CD4-positive, alpha-beta T cell treated with Interleukin-6 for 4 hours (primary cell): ENCODE measurements at regions not wholly inside any gene's neighbourhood (a gene's known extent, or its start where the extent isn't known, plus 50 kb on each side); places are given as distances from the start of the nearest gene placed in this dataset.
"Not testable (repeated sequence)": the region's sequence is repeated elsewhere in the genome, so short reads cannot be mapped to it uniquely, and the experiment has no call there.

Experiments
- DNase-seq: peaks from one replicate; pipeline ENCODE4 v3.0.0-alpha.2; 2020; ENCODE audit warnings: mixed read lengths

DNA sequence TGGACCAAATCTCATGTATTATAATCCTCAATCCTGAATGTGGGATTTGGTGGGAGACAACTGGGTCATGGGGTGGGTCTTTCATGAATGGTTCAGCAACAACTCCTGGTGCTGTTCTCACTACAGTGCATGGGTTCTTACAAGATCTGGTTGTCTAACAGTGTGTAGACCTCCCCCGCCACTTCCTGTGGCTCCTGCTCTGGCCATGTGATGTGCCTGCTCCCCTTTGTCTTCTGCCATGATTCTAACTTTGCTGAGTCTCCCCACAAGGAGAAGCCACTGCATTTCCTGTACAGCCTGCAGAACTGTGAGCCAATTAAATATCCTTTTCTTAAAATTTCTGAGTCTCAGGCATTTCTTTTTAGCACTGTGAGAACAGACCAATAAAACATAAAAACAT lies 557.5 kb downstream of the GOLGA6L6 start:
- no peak for DNase-seq

DNA sequence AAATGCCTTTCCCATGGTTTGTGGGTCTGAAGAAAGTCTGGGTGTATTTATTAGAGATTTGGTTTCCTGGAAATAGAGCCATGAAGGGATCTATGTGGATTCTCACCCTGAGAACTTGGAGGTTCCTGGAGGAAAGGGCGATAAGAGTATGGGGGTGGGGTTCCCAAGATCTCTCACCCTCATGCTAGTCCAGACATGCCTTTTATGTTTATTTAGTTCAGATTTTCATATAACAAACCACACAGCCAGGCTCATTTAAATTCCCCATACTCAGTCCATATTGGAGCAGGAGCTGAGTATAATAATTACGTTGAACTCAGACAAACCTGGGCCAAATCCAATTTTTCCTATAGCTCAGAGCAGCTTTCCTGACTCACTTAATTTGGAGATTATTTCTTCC lies 566.6 kb downstream of the GOLGA6L6 start:
- no peak for DNase-seq

DNA sequence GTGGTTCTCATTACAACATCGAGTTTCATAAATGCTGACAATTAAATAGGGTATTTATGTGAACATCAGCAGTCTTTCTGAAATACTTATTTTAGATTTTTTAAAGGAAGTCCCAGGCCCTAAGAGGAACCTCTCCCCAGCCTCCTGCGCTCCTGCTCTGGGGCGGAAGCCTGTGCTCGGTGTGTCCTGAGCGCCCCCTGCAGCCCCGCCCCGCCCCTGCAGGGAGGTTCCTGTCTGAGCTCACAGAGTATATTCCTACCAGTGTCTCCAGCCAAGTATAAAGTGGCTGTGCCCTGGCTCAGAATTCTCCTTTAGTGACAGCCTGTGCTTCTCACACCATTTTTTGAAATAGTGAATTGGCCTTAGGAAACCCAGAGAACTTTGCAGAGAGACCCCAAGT lies 567.9 kb downstream of the GOLGA6L6 start:
- no peak for DNase-seq

DNA sequence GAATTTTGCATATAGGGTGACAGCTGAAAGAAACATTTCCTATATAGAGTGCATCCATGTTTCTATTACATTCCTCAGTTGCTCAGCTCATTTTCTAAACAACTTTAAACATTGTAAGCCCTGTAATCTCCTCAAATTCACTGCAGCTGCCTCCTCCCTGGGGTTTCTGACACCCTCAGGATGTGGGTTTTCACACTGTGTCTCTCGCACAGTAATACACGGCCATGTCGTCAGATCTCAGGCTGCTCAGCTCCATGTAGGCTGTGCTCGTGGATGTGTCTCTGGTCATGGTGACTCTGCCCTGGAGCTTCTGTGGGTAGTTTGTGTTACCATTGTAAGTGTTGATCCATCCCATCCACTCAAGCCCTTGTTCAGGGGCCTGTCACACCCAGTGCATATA lies 569.0 kb downstream of the GOLGA6L6 start:
- DNase-seq, result not testable (repeated sequence)

DNA sequence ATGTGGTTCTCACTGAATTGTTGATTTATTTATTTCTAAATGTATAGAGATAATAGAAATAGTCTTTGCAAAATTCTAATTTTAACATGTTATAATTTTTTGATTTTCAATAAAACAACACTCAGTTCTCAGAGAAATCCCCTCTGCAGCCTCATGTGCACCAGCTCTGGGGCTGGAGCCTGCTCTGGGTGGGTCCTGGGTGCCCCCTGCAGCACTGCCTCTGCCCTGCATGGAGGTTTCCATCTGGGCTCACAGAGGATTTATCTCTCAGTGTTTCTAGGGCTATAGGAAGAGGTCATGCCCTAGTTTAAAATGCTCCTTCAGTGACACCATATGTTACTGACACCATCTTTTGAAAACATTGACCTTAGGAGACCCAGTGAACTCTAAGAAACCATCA lies 576.0 kb downstream of the GOLGA6L6 start:
- DNase-seq, result not testable (repeated sequence)

DNA sequence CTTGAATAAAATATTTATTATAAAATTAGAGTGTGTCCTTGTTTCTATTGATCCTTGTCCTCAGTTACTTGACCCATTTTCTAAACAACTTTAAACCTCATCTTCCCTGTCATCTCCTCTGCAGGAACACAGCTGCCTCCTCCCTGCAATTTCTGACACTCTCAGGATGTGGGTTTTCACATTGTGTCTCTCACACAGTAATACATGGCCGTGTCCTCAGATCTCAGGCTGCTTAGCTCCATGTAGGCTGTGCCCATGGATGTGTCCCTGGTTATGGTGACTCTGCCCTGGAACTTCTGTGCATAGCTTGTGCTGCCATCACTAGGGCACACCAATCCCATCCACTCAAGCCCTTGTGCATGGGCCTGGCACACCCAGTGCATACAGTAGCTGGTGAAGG lies 577.1 kb downstream of the GOLGA6L6 start:
- not testable (repeated sequence) for DNase-seq

DNA sequence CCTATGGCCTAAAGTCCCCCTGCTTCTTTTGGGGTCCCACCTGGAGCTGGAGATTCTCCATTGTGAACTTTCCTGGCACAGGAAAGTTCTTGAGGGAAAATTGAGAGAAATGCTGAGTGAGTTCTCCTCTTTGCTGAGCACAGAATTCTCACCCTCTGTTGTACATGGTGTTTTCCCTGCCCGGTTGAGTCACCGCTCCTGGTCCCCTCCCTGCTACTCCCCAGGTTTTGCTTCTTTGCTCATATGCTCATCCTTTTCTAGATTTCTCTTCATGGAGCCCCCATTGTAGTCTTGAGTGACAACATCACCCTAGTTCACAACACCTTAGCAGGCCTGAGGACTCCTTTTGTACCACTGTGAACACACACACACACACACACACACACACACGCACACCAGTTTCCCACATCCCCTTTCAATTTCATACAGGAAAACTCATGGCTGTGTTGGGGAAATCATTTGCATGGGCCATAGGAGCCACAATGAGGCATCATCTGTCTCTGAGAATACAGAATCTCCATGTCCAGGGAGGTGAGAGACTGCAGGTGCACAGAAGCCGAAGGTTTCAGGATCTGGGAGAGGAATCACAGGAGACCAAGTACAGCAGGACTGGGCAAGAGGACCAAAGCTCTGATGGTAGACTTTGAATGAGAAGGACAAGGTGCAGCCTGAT lies 585.3 kb downstream of the GOLGA6L6 start:
- DNase-seq, result no peak

DNA sequence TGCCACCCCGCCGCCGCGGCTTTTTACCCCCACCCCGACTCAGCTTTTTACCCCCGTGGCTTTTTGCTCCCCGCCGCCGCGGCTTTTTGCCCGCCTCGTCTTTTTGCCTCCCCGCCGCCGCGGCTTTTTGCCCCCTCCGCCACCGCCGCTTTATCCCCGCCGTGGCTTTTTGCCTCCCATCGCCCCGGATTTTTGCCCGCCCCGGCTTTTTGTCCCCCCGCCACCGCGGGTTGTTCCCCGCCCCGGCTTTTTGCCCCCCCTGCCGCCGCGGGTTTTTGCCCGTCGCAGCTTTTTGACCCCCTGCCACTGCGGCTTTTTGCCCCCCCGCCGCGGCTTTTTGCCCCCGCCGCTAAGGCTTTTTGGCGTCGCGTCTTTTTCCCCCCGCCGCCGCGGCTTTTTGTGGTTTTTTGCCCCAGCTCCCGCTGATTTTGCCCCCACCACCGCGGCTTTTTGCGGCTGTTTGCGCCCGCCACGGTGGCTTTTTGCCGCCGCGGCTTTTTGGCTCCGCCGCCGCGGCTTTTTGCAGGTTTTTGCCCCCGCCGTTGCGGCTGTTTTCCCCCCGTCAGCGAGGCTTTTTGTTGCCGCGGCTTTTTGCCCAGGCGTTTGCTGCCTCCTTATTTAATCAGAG lies 597.2 kb downstream of the GOLGA6L6 start:
- DNase-seq, result no peak

DNA sequence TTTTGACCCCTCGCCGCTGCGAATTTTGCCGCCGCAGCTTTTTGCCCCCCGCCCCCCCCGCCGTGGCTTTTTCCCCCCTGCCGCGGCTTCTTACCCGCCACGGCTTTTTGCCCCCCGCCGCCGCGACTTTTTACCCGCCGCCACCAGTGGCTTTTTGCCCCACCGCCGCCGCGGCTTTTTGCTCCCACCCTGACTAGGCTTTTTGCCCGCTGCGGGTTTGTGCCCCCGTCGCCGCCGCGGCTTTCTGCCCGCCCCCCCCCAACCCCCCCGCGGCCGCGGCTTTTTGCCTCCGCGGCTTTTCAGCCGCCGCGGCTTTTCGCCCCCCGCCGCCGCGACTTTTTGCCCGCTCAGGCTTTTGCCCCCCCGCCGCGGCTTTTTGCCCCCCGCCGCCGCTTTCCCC lies 598.1 kb downstream of the GOLGA6L6 start:
- no peak for DNase-seq

DNA sequence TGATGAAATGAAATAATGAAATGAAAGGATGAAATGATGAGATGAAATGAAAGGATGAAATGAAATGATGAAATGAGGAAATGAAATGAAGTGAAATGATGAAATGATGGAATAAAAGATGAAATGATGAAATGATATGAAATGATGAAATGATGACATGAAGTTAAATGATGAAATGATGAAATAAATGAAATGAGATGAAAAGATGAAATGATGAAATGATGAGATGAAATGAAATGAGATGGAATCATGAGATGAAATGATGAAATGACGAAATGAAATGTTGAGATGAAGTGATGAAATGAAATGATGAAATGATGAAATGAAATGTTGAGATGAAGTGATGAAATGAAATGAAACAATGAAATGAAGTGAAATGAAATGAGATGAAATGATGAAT lies 638.3 kb downstream of the GOLGA6L6 start:
- not testable (repeated sequence) for DNase-seq

DNA sequence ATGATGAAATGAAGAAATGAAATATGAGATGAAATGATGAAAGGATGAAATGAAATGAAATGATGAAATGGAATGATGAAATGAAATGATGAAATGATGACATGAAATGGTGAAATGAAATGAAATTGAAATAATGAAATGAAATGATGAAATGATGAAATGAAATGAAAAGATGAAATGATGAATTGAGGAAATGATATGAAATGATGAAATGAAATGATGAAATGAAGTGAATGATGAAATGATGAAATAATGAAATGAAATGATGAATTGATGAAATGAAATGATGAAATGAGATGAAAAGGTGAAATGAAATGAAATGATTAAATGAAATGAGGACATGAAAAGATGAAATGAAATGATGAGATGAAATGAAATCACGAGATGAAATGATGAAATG lies 639.2 kb downstream of the GOLGA6L6 start:
- DNase-seq, result not testable (repeated sequence)

DNA sequence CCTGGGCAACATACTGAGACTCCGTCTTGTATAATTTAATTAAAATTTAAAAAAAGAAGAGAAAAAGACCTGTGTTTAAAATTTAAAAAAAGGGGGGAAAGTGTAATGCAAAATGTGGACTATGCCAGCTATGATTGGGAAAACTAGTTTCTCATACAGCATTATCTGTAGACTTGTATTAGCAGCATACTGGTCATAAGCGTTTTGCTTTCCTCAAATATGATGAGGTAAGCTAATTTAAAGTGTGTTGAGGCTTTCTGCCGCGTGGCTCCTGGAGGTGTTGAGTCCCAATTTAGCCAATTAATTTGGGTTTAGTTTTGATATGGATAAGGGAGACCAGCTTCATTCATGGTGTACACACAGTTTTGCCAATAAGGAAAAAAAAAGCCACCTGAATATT lies 640.2 kb downstream of the GOLGA6L6 start:
- DNase-seq, result not testable (repeated sequence)

DNA sequence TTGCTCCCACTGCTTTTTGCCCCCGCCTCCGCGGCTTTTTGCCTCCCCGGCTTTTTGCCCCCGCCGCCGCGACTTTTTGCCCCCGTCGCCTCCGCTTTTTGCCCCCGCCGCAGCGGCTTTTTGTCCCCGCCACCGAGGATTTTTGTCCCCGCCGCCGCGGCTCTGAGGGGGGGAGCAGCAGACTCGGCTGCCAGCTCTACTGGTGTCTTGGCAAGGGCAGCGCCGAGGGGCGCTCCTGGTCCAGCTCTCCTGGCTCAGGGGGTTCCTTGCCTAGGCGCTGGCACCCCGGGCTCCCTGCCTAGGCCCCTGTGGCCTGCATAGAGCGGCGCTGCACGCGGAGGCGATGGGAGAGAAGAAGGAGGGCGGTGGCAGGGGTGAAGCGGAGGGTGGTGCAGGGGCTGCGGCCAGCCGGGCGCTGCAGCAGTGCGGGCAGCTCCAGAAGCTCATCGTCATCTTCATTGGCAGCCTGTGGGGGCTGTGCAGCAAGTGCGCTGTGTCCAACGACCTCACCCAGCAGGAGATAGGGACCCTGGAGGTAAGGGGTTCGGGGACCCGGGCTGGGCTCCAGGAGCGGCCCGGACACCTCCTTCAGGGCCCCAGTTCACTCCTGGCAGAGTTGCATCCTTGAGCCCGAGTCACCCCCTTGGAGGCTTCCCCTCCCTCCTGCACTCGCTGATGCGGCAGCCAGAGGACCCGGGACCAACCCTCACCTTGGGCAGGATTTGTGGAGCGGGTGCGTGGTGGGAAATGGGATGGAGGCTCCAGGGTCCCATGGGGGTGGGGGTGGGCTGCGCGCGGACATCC lies 642.4 kb downstream of the GOLGA6L6 start:
- DNase-seq, result no peak

DNA sequence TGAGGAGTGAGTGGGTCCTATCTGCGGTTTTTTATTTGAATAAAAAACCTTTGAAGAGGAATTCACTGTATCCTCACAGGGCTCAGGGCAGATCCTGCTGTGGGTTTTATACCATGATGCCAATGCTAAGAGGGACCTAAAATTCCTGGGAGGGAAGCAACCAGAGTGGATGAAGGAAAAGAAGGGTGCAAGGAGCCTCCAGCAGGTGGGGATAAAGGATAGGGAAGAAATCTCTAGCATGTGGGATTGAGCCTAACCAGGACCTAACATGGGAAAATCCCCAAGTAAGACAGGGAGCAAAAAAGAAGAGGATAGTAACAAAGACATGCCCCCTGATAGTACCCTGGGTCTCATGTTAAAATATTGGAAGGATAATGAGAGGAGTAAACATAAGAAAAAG lies 652.8 kb downstream of the GOLGA6L6 start:
- DNase-seq, result not testable (repeated sequence)

DNA sequence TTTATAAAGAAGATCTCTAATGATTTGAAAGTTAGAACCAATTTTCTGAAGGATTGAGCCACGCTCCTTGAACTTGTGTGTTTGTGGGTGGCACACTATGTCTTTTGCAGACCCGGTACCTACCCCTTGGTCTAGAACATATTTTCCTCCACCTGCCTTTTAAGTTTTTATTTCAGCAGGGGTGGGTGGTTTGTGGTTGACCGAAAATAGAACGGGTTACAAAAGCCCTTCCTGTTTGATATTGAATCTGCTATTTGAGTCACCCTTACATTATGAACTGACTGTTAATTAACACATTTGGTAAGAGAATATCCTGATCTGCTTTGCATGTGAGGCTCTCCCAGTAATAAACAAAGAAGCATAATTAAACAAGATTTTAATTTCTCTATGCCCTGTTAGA lies 697.5 kb downstream of the GOLGA6L6 start:
- not testable (repeated sequence) for DNase-seq
